Islet of Langerhans (tissue), 1 donor: ENCODE measurements at regions not wholly inside any gene's neighbourhood (a gene's known extent, or its start where the extent isn't known, plus 50 kb on each side); places are given as distances from the start of the nearest gene placed in this dataset.

Source experiments
- FAIRE-seq: peaks from one replicate; lab custom pipeline; 2011; peaks lifted over from hg19 to GRCh38; lab: Jason Lieb, UNC

GRCh38 chr9:86724529-86724928 lies 222.8 kb downstream of the GAS1 start:
- FAIRE-seq = no peak

GRCh38 chr9:86723346-86723745 lies 224.0 kb downstream of the GAS1 start:
- FAIRE-seq = no peak

GRCh38 chr9:86722706-86723075 lies 224.6 kb downstream of the GAS1 start:
- FAIRE-seq = no peak

GRCh38 chr9:86721843-86722705 lies 225.2 kb downstream of the GAS1 start:
- no peak for FAIRE-seq

- FAIRE-seq = no peak
Measured at GRCh38 chr9:86721226-86721781, 226.0 kb downstream of the GAS1 start.

GRCh38 chr9:86720639-86721225 lies 226.6 kb downstream of the GAS1 start:
- FAIRE-seq = no peak

- no peak for FAIRE-seq
Measured at GRCh38 chr9:86718388-86719049, 228.8 kb downstream of the GAS1 start.

GRCh38 chr9:86716326-86716922 lies 230.9 kb downstream of the GAS1 start:
- no peak for FAIRE-seq

- FAIRE-seq = no peak
Measured at GRCh38 chr9:86714999-86715398, 232.3 kb downstream of the GAS1 start.

GRCh38 chr9:86713970-86714369 lies 233.3 kb downstream of the GAS1 start:
- FAIRE-seq = no peak

GRCh38 chr9:86713470-86713869 lies 233.8 kb downstream of the GAS1 start:
- no peak for FAIRE-seq

- FAIRE-seq = no peak
Measured at GRCh38 chr9:86708918-86709835, 238.1 kb downstream of the GAS1 start.

- no peak for FAIRE-seq
Measured at GRCh38 chr9:86707932-86708510, 239.3 kb downstream of the GAS1 start.

- no peak for FAIRE-seq
Measured at GRCh38 chr9:86706391-86706790, 240.9 kb downstream of the GAS1 start.

- no peak for FAIRE-seq
Measured at GRCh38 chr9:86705490-86705889, 241.8 kb downstream of the GAS1 start.

GRCh38 chr9:86703346-86703745 lies 244.0 kb downstream of the GAS1 start:
- FAIRE-seq = no peak

- no peak for FAIRE-seq
Measured at GRCh38 chr9:86700629-86701028, 246.7 kb downstream of the GAS1 start.

GRCh38 chr9:86697999-86698398 lies 249.3 kb downstream of the GAS1 start:
- FAIRE-seq = no peak

GRCh38 chr9:86697213-86697612 lies 250.1 kb downstream of the GAS1 start:
- no peak for FAIRE-seq

GRCh38 chr9:86695910-86696424 lies 251.3 kb downstream of the GAS1 start:
- FAIRE-seq = no peak

GRCh38 chr9:86690034-86690433 lies 257.3 kb downstream of the GAS1 start:
- FAIRE-seq = no peak
